Bronchial epithelial cell (primary cell): ENCODE measurements at regions not wholly inside any gene's neighbourhood (a gene's known extent, or its start where the extent isn't known, plus 50 kb on each side); places are given as distances from the start of the nearest gene placed in this dataset.
"Not testable (repeated sequence)": the region's sequence is repeated elsewhere in the genome, so short reads cannot be mapped to it uniquely, and the experiment has no call there.

ENCODE experiments used
- DNase-seq: peaks from one replicate; pipeline ENCODE4 v3.0.0-alpha.2; 2010; ENCODE audit warnings: low read depth
- FAIRE-seq: peaks from 2 replicates; lab custom pipeline; 2011; peaks lifted over from hg19 to GRCh38; lab: Jason Lieb, UNC
- H3K27me3 ChIP-seq: 2 replicates; pipeline ENCODE4 v1.5.1; 2011; ENCODE audit warnings: low read length; ENCODE audit not compliant: control insufficient read depth, insufficient read depth
- H3K36me3 ChIP-seq: 2 replicates; pipeline ENCODE4 v1.5.1; 2011; ENCODE audit warnings: low read length; ENCODE audit not compliant: control insufficient read depth, insufficient read depth
- H3K4me3 ChIP-seq: 2 replicates; pipeline ENCODE4 v1.5.1; 2011; ENCODE audit warnings: mild to moderate bottlenecking, low read depth, low read length, control low read depth
- CTCF ChIP-seq: IDR thresholded peaks from 2 replicates; pipeline ENCODE4 v1.5.1; 2011; ENCODE audit warnings: mild to moderate bottlenecking, moderate library complexity, low read length, control low read depth, inconsistent platforms; ENCODE audit not compliant: insufficient read depth, severe bottlenecking

GRCh38 chr13:22880741-22881720, 299.7 kb upstream of the SGCG start:
- Histone ChIP-seq H3K4me3 (no peak overlapping the region), H3K36me3 (no peaks in the 10 kb centered on the region), H3K27me3 (no peaks in the 10 kb centered on the region)
- TF ChIP-seq CTCF, result no peak
- FAIRE-seq, result no peak
- no peak for DNase-seq

- DNase-seq, H3K36me3 ChIP-seq, H3K27me3 ChIP-seq, FAIRE-seq, H3K4me3 ChIP-seq: not testable (repeated sequence)
Observed at GRCh38 chr13:22881721-22882608, 298.8 kb upstream of the SGCG start.

GRCh38 chr13:22883262-22883840, 297.4 kb upstream of the SGCG start:
- DNase-seq (no peak), FAIRE-seq (no peak)
- TF ChIP-seq CTCF, result no peak
- Histone ChIP-seq H3K36me3 (no peaks in the 10 kb centered on the region), H3K4me3 (no peak overlapping the region), H3K27me3 (no peaks in the 10 kb centered on the region)

GRCh38 chr13:22883956-22884355, 296.8 kb upstream of the SGCG start:
- Histone ChIP-seq H3K4me3 (no peak overlapping the region), H3K36me3 (no peaks in the 10 kb centered on the region), H3K27me3 (no peaks in the 10 kb centered on the region)
- FAIRE-seq (no peak), DNase-seq (no peak)
- no peak for TF ChIP-seq CTCF

- H3K36me3 ChIP-seq, H3K27me3 ChIP-seq, FAIRE-seq, DNase-seq, H3K4me3 ChIP-seq: not testable (repeated sequence)
Observed at GRCh38 chr13:22886061-22886460, 294.7 kb upstream of the SGCG start.

- FAIRE-seq, DNase-seq, H3K4me3 ChIP-seq, H3K27me3 ChIP-seq, H3K36me3 ChIP-seq: not testable (repeated sequence)
Observed at GRCh38 chr13:22889376-22889775, 291.4 kb upstream of the SGCG start.

GRCh38 chr13:22893204-22893603, 287.6 kb upstream of the SGCG start:
- no peaks in the 10 kb centered on the region for H3K36me3 ChIP-seq
- TF ChIP-seq CTCF, result no peak
- FAIRE-seq (no peak), DNase-seq (no peak)
- H3K27me3 ChIP-seq, result no peaks in the 10 kb centered on the region
- H3K4me3 ChIP-seq, result no peak overlapping the region
